ENCODE measurements at regions not wholly inside any gene's neighbourhood (a gene's known extent, or its start where the extent isn't known, plus 50 kb on each side); places are given as distances from the start of the nearest gene placed in this dataset.

- TF ChIP-seq CTCF (conservative IDR thresholded peaks at IDR 0.05 in 1 of 2, IDR thresholded peaks at IDR 0.05 in 1 of 2; ENCODE audit: low read depth in 1 of 2, low read length in 2 of 2) (no peak), EZH2 (IDR thresholded peaks at IDR 0.05; ENCODE audit: low read length, missing control alignments) (no peak)
These were observed 462.1 kb downstream of the TDRD15 start for GRCh38 chr2:21585881-21586280.
